Mesodermal cell (in vitro differentiated cells): ENCODE measurements at regions not wholly inside any gene's neighbourhood (a gene's known extent, or its start where the extent isn't known, plus 50 kb on each side); places are given as distances from the start of the nearest gene placed in this dataset.
"Not testable (repeated sequence)": the region's sequence is repeated elsewhere in the genome, so short reads cannot be mapped to it uniquely, and the experiment has no call there.

Experiments
- H3K27ac ChIP-seq: 2 replicates; pipeline ENCODE4 v1.7.0; 2013; ENCODE audit warnings: mild to moderate bottlenecking, low read depth, low read length, moderate library complexity; ENCODE audit not compliant: severe bottlenecking
- H3K36me3 ChIP-seq: 2 replicates; pipeline ENCODE4 v1.7.1; 2013; ENCODE audit warnings: mild to moderate bottlenecking, low read length, moderate library complexity; ENCODE audit not compliant: control insufficient read depth, insufficient read depth
- H3K4me1 ChIP-seq: one replicate; pipeline ENCODE4 v1.7.1; 2013; ENCODE audit warnings: mild to moderate bottlenecking, low read length; ENCODE audit not compliant: insufficient read depth, control insufficient read depth, poor library complexity, severe bottlenecking
- H3K4me3 ChIP-seq: 2 replicates; pipeline ENCODE4 v1.7.0; 2013; ENCODE audit warnings: low read length, control low read depth, mild to moderate bottlenecking; ENCODE audit not compliant: insufficient read depth, poor library complexity, severe bottlenecking; ENCODE audit errors: extremely low read depth
- H3K9me3 ChIP-seq: 2 replicates; pipeline ENCODE4 v1.7.1; 2013; ENCODE audit warnings: mild to moderate bottlenecking, low read length, moderate library complexity; ENCODE audit not compliant: control insufficient read depth
- WGBS, 2 experiments: methylation state at CpG; one replicate each; pipeline ENCODE4 v1.1.5; 2013; ENCODE audit warnings: missing lambda C conversion rate in 2 of 2; ENCODE audit not compliant: insufficient coverage in 2 of 2; 5-methylcytosine and 5-hydroxymethylcytosine counted together

DNA sequence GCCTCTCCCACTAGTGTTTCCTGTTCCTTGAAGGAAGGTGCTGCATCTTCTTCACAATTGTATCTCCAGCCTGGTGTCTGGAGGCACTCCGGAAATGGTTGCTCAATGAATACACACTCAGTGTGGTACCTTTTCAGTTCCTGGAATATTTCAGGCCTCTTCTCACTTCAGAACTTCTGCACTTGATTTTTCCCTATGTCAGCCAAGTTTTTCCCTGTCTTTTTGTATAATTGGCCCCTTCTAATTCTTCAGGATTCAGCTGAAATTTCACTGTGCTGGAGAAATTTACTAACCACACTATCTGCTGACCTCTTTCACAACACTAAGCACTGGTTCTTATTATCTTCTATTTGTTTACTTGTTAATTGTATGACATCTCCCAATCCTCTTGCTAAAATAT, 61.2 kb upstream of the MAP10 start:
- H3K9me3 ChIP-seq: peaks cover 19% of the 10 kb centered on the region
- no peak overlapping the region for H3K4me3 ChIP-seq
- 94 to 100% methylated on average over 1 of the region's 1 CpG for WGBS, 2 experiments
- H3K27ac ChIP-seq: no peak overlapping the region
- no peaks in the 10 kb centered on the region for H3K4me1 ChIP-seq
- H3K36me3 ChIP-seq: no peaks in the 10 kb centered on the region

- Histone ChIP-seq H3K9me3 (peaks cover 27% of the 10 kb centered on the region), H3K36me3 (no peaks in the 10 kb centered on the region), H3K27ac (no peak overlapping the region), H3K4me3 (no peak overlapping the region), H3K4me1 (no peaks in the 10 kb centered on the region)
- 91 to 97% methylated on average over 6 of the region's 6 CpGs for WGBS, 2 experiments
Observed at GRCh38 chr1:232744847-232745246, 60.4 kb upstream of the MAP10 start.

GRCh38 chr1:232745698-232746097, 59.5 kb upstream of the MAP10 start:
- H3K27ac ChIP-seq, H3K36me3 ChIP-seq, H3K4me1 ChIP-seq, H3K4me3 ChIP-seq: not testable (repeated sequence)
- peaks cover 28% of the 10 kb centered on the region for H3K9me3 ChIP-seq
- WGBS, 2 experiments: 90% methylated on average over 2 of the region's 2 CpGs; no CpG with 5 or more reads in 1 of the 2 experiments

DNA sequence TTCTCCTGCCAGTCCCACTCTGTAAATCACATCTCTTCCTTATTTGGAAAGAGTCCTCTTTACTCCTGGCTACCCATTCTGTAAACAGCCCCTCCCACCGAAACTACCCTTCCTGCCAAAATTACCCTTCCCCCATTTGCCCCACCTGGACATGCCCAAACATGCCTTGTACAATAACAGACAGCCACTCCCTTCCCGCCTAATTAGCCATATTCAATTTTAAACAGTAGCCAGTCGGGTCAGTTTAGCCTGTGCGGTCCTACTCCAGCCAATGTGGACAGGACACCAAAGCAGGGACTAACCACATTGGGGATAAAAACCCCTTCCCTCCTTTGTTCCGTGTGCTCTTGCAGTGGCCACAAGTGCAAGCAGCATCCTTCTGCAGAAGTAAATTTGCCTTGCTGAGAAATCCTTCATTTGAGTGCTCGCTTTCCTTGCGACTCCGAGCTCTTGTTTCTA, 56.3 kb upstream of the MAP10 start:
- no peak overlapping the region for H3K27ac ChIP-seq
- no peak overlapping the region for H3K4me3 ChIP-seq
- H3K9me3 ChIP-seq: peaks cover 24% of the 10 kb centered on the region
- 75 to 84% methylated on average over 5 of the region's 8 CpGs for WGBS, 2 experiments
- no peaks in the 10 kb centered on the region for H3K4me1 ChIP-seq
- no peaks in the 10 kb centered on the region for H3K36me3 ChIP-seq

DNA sequence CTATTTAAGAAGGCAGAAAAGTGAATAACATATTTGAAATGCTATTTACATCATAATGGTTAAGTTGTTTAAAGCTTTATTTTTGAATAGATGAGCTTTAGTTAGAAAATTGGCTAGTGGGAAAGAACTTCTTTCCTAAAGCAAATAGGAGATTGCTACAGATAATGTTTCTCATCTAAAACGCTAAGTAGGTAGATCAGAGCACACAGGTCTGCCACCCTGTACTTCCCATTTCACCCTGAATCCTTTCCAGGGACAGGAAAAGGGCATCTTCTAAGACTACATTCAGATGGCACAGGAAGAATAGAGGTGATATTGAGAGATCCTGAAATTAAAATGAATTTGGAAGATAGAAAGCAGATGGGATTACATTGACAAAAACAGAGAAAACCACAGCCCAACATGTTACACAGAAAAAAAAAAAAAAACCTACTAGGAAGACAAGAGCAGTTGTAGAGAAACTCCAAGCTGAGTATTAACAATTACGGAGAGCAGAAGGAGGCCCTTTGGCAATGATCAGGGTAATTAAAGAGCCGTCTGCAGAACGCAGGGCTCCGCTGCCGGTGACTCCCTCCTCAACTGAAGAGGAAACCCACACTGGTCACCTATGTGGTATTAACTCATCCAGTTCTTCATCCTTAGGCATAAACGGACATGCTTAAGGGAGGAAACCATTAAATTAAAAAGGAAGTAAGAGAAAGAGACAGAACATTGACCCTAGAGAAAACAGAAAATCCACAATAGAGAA, 53.6 kb upstream of the MAP10 start:
- H3K9me3 ChIP-seq: peaks cover 29% of the 10 kb centered on the region
- no peaks in the 10 kb centered on the region for H3K36me3 ChIP-seq
- no peak overlapping the region for H3K27ac ChIP-seq
- 82 to 100% methylated on average over 2 to 4 of the region's 7 CpGs for WGBS, 2 experiments
- no peak overlapping the region for H3K4me3 ChIP-seq
- no peaks in the 10 kb centered on the region for H3K4me1 ChIP-seq

DNA sequence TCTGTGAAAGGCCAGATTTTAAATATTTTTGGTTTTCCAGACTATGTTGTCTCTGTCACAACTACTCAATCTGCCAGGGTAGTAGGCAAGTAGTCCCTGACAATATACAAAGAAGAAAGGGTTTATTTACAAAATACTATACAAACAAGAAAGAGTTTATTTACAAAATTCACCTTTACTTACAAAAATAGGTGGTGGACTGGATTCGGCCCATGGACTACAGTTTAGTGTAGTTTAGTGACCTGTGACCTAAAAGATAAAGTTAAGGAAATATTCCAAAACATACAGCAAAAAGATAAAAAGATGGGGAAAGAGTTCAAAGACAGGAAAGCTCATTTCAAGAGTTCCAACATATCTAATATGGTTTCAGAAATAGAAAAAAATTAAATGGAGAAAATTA, 52.9 kb upstream of the MAP10 start:
- Histone ChIP-seq H3K27ac (no peak overlapping the region), H3K9me3 (peaks cover 25% of the 10 kb centered on the region), H3K4me1 (no peaks in the 10 kb centered on the region), H3K4me3 (no peak overlapping the region), H3K36me3 (no peaks in the 10 kb centered on the region)
- no CpG with 5 or more reads among the region's 1 CpG for WGBS, 2 experiments

DNA sequence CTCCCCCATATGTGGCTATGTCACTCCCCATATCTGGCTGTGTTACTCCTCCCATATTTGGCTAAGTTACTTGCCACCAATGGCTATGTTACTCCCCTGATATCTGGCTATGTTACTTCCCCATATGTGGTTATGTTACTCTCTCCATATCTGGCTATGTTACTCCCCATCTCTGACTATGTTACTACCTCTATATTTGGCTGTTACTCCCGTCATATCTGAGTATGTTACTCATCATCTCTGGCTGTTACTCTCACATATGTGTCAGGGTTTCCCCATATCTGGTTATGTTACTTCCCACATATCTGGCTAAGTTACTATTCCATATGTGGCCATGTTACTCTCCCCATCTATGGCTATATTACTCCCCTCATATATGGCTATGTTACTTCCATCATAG, 50.3 kb upstream of the MAP10 start:
- no peaks in the 10 kb centered on the region for H3K4me1 ChIP-seq
- 60 to 78% methylated on average over 1 of the region's 1 CpG for WGBS, 2 experiments
- no peaks in the 10 kb centered on the region for H3K36me3 ChIP-seq
- H3K9me3 ChIP-seq: peaks cover 6% of the 10 kb centered on the region
- H3K27ac ChIP-seq: no peak overlapping the region
- no peak overlapping the region for H3K4me3 ChIP-seq
